Peyer's patch (tissue), 4 donors: ENCODE measurements at regions not wholly inside any gene's neighbourhood (a gene's known extent, or its start where the extent isn't known, plus 50 kb on each side); places are given as distances from the start of the nearest gene placed in this dataset.

Experiments used
- DNase-seq, 3 donors: peaks; one replicate each; pipeline ENCODE4 v3.0.0-alpha.2; 2017 to 2019
- H3K27ac ChIP-seq, 4 donors: fragments of 200-600 bp; sonication (generic); one replicate each; pipeline ENCODE4 v1.5.1; 2016 to 2019
- H3K27me3 ChIP-seq, 2 donors: fragments of 200-600 bp; sonication (generic); one replicate each; pipeline ENCODE4 v1.5.1; 2019
- H3K36me3 ChIP-seq, 3 donors: fragments of 200-600 bp; sonication (generic); one replicate each; pipeline ENCODE4 v1.5.1; 2016 to 2019
- H3K4me1 ChIP-seq, 4 donors: fragments of 200-600 bp; sonication (generic); one replicate each; pipeline ENCODE4 v1.5.1; 2016 to 2019
- H3K4me3 ChIP-seq, 4 donors: fragments of 200-600 bp; sonication (generic); 1 replicate in 3 of 4; 2 replicates in 1 of 4; pipeline ENCODE4 v1.5.1; 2016 to 2019; ENCODE audit warnings: mild to moderate bottlenecking in 1 of 4
- H3K9me3 ChIP-seq, 4 donors: fragments of 200-600 bp; sonication (generic); one replicate each; pipeline ENCODE4 v1.5.1; 2016 to 2019; ENCODE audit warnings: mild to moderate bottlenecking in 1 of 4
- CTCF ChIP-seq, 6 experiments: fragments of 450-650 bp in 4 of 6; fragments of 200-600 bp in 2 of 6; sonication (generic) in 1 of 6; IDR thresholded peaks; one replicate each; pipeline ENCODE4 v1.5.1; 2017 to 2019; ENCODE audit warnings: antibody characterized with exemption in 6 of 6, mild to moderate bottlenecking in 3 of 6, moderate library complexity in 1 of 6
- POLR2A ChIP-seq, 2 donors: fragments of 450-650 bp; IDR thresholded peaks; one replicate each; pipeline ENCODE4 v1.5.1; 2017; ENCODE audit warnings: antibody characterized with exemption in 2 of 2, mild to moderate bottlenecking in 2 of 2, moderate library complexity in 2 of 2

DNA sequence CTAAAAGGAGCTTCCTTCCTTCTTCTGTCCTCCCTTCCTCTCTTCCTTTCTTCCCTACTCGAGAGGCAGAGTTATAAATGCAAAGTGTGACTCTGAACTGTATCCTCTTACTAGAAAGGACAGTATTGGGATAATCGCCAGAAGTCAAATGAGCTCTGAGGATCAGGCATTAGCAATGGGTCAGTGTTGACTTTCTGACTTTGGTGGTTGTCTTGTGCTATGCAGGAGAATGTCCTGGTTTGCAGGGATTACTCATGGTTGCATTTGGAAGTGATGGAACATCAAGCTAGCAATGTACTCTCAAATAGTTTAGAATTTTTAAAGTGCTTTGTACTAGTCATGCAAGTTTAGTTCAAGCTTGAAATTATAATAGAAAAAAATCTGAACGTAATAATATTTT is 115.6 kb downstream of the TXNL1 start:
- Histone ChIP-seq H3K4me1 (no peaks in the 10 kb centered on the region), H3K36me3 (no peaks in the 10 kb centered on the region), H3K27ac (no peak overlapping the region), H3K9me3 (no peaks in the 10 kb centered on the region), H3K4me3 (no peak overlapping the region), H3K27me3 (no peaks in the 10 kb centered on the region)
- no peak for DNase-seq
- TF ChIP-seq CTCF (IDR thresholded peaks at IDR 0.05): no peak
- TF ChIP-seq POLR2A (IDR thresholded peaks at IDR 0.05): no peak

DNA sequence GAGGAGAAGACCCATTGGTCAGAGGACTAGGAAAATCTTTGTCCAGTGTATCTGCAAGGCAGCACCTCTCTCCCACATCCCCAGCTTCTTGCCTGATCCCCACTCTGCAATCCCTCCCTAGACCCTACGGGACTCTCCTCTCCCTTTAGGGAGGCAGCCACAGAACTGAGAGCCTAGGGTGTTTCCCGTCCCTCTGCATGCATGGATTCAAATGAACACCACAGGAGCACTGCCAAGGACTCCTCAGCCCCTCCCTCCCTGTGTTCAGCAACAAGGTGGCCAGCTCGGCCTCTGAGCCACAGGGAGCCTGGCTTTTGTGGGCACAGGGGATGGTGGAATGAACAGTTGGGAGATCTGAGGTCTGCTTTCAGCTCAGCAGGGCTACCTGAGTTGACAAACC is 117.1 kb downstream of the TXNL1 start:
- no peak for TF ChIP-seq POLR2A (IDR thresholded peaks at IDR 0.05)
- TF ChIP-seq CTCF (IDR thresholded peaks at IDR 0.05): no peak
- no peak for DNase-seq
- Histone ChIP-seq H3K4me3 (no peak overlapping the region), H3K4me1 (no peaks in the 10 kb centered on the region), H3K9me3 (no peaks in the 10 kb centered on the region), H3K27ac (no peak overlapping the region), H3K27me3 (no peaks in the 10 kb centered on the region), H3K36me3 (no peaks in the 10 kb centered on the region)

DNA sequence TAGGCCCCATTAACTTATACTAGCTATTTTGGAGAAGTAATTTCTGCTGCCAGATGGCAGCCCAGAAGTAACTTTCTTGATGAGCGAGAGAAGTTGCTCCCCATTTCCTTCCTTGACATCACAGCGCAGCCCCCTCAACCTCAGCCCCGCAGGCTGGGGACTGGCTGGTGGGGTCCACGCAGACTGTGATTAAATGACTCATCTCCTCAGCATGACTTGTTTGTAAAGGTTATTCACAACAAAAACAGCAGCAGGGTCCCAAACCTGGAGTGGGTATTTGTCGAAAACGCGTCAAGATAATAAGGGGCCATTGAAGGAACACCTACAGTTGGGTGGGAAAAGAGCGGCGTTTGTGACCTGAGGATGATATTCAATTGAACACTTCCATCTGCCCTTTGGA is 120.6 kb downstream of the TXNL1 start:
- no peaks in the 10 kb centered on the region for H3K9me3 ChIP-seq
- no peak overlapping the region for H3K4me3 ChIP-seq
- no peak overlapping the region for H3K27ac ChIP-seq
- H3K27me3 ChIP-seq: no peaks in the 10 kb centered on the region
- H3K36me3 ChIP-seq: no peaks in the 10 kb centered on the region
- TF ChIP-seq CTCF (IDR thresholded peaks at IDR 0.05): no peak
- no peak for TF ChIP-seq POLR2A (IDR thresholded peaks at IDR 0.05)
- H3K4me1 ChIP-seq: no peaks in the 10 kb centered on the region
- no peak for DNase-seq

DNA sequence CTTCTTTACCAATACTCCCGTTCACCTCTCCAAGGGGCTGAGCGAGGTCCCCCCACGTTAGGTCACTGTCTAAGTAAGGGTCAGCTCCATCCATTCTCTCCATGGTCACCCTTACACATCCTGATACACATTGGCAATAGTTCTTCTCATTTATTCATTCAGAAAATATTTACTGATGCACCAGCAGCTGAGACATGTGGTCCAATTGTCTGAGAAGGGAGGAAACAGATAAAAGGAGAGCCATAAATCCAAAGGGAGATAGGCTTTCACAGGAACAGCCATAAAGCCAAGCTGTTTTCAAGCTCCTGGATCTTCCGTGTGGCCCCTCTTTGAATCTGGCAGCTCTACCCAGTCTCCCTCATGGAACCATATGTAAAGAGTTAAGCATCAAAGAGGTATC is 121.2 kb downstream of the TXNL1 start:
- Histone ChIP-seq H3K27ac (no peak overlapping the region), H3K4me3 (no peak overlapping the region), H3K27me3 (no peaks in the 10 kb centered on the region), H3K4me1 (no peaks in the 10 kb centered on the region), H3K9me3 (no peaks in the 10 kb centered on the region), H3K36me3 (no peaks in the 10 kb centered on the region)
- no peak for DNase-seq
- no peak for TF ChIP-seq POLR2A (IDR thresholded peaks at IDR 0.05)
- TF ChIP-seq CTCF (IDR thresholded peaks at IDR 0.05): no peak

DNA sequence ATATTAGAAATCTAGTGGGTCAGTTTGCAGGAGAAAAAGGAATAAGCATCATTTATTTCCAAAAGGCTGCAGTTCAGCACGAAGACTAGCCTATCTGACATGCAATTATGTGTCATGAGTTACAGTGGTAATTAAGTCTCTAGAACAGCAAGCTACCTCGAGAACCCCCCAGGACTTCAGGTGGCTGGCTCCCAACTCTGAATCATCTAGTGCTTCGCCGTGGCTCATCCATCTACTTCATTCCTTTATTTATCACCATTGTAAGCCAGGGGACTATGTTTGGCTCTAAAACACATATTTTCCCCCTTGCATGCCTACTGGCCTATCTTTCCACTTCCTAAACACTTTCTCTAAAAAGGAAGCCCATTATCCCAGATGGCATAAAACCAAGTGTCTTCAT is 121.6 kb downstream of the TXNL1 start:
- TF ChIP-seq CTCF (IDR thresholded peaks at IDR 0.05): no peak
- TF ChIP-seq POLR2A (IDR thresholded peaks at IDR 0.05): no peak
- no peak for DNase-seq
- Histone ChIP-seq H3K27me3 (no peaks in the 10 kb centered on the region), H3K36me3 (no peaks in the 10 kb centered on the region), H3K9me3 (no peaks in the 10 kb centered on the region), H3K27ac (no peak overlapping the region), H3K4me1 (no peaks in the 10 kb centered on the region), H3K4me3 (no peak overlapping the region)

DNA sequence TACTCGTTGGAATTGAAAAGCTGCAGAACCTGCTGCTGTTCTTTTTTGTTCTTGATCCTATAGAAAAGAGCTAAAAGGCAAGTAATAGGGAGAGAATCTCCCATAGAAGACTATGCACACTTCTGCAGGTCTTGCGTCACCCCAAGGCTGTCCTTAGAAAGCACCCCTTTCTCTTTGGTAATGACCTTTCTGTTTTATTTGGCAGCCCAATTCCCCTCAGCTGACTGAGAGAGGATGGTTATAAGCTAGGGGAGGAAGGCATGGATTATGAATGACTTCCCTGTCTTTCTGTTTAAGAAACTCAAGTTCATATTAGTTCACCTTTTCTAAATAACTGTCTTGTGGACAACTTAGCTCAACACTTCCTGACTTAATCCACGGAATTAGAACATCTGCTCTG is 122.9 kb downstream of the TXNL1 start:
- no peak overlapping the region for H3K27ac ChIP-seq
- H3K36me3 ChIP-seq: no peaks in the 10 kb centered on the region
- no peak for TF ChIP-seq POLR2A (IDR thresholded peaks at IDR 0.05)
- no peak for TF ChIP-seq CTCF (IDR thresholded peaks at IDR 0.05)
- H3K4me3 ChIP-seq: no peak overlapping the region
- H3K4me1 ChIP-seq: no peaks in the 10 kb centered on the region
- no peaks in the 10 kb centered on the region for H3K9me3 ChIP-seq
- no peaks in the 10 kb centered on the region for H3K27me3 ChIP-seq
- no peak for DNase-seq
